SK-N-SH (cell line): ENCODE measurements at regions not wholly inside any gene's neighbourhood (a gene's known extent, or its start where the extent isn't known, plus 50 kb on each side); places are given as distances from the start of the nearest gene placed in this dataset.

Source experiments
- CTCF ChIP-seq: fragments of 200-600 bp; sonication (generic); IDR thresholded peaks from 2 replicates; pipeline ENCODE4 v1.6.1; 2017; ENCODE audit warnings: antibody characterized with exemption, mild to moderate bottlenecking, moderate library complexity
- JUND ChIP-seq: IDR thresholded peaks from 2 replicates; pipeline ENCODE4 v1.4.0; 2012
- TAF1 ChIP-seq: IDR thresholded peaks from 2 replicates; pipeline ENCODE4 v1.6.1; 2012; ENCODE audit warnings: low read depth, mild to moderate bottlenecking, low read length, moderate library complexity, borderline replicate concordance

- no peak for TF ChIP-seq JUND
- no peak for TF ChIP-seq CTCF
- no peak for TF ChIP-seq TAF1
These were observed 215.3 kb downstream of the BARX2 start for GRCh38 chr11:129590753-129591475.
